Caco-2 (cell line): ENCODE measurements at regions not wholly inside any gene's neighbourhood (a gene's known extent, or its start where the extent isn't known, plus 50 kb on each side); places are given as distances from the start of the nearest gene placed in this dataset.
"Not testable (repeated sequence)": the region's sequence is repeated elsewhere in the genome, so short reads cannot be mapped to it uniquely, and the experiment has no call there.

Experiments
- BruUV-seq: library from RNA; stranded (reverse); fragments of 400-500 nt; replicated peaks from 2 replicates; lab custom pipeline; 2021; lab: Mats Ljungman, UMichigan
- CTCF ChIA-PET: fragments of 300-600 bp; sonication (Branson Sonifier 250); formaldehyde crosslinking; loops from one replicate; lab custom pipeline; 2022; ENCODE audit warnings: antibody characterized with exemption; lab: Charles Lee
- POLR2A ChIA-PET: fragments of 300-600 bp; sonication (Branson Sonifier 250); formaldehyde crosslinking; loops from one replicate; lab custom pipeline; 2022; ENCODE audit warnings: antibody characterized with exemption; lab: Charles Lee
- DNase-seq, 2 experiments: peaks; one replicate each; pipeline versions ENCODE4 v3.0.0 to v3.0.0-alpha.2; 2020 to 2022
- H3K27me3 ChIP-seq: replicated peaks from 2 replicates; pipeline ENCODE4 v1.6.0; 2011; ENCODE audit warnings: low read length; ENCODE audit not compliant: control insufficient read depth, insufficient read depth
- H3K36me3 ChIP-seq: 2 replicates; pipeline ENCODE4 v1.5.1; 2011; ENCODE audit warnings: low read length; ENCODE audit not compliant: control insufficient read depth, insufficient read depth
- H3K4me1 ChIP-seq: fragments of 250-450 bp; sonication (Bioruptor Pico); 2 replicates; pipeline ENCODE4 v1.5.1; 2020; ENCODE audit warnings: mild to moderate bottlenecking
- H3K4me3 ChIP-seq: 2 replicates; pipeline ENCODE4 v1.5.1; 2011; ENCODE audit warnings: low read depth, mild to moderate bottlenecking, control low read depth, low read length
- H3K9me3 ChIP-seq: fragments of 250-450 bp; sonication (Bioruptor Pico); 2 replicates; pipeline ENCODE4 v1.5.1; 2020; ENCODE audit warnings: mild to moderate bottlenecking, moderate library complexity
- H3K27ac Mint-ChIP-seq: one replicate; pipeline ENCODE4 v1.8.0; 2022; ENCODE audit warnings: mixed read lengths; ENCODE audit not compliant: unreplicated experiment
- H3K27me3 Mint-ChIP-seq: one replicate; pipeline ENCODE4 v1.8.0; 2022; ENCODE audit warnings: mixed read lengths; ENCODE audit not compliant: insufficient read depth, unreplicated experiment
- H3K36me3 Mint-ChIP-seq: one replicate; pipeline ENCODE4 v1.8.0; 2022; ENCODE audit warnings: mild to moderate bottlenecking, mixed read lengths; ENCODE audit not compliant: insufficient read depth, unreplicated experiment
- H3K4me1 Mint-ChIP-seq: one replicate; pipeline ENCODE4 v1.8.0; 2022; ENCODE audit warnings: low read depth, mixed read lengths; ENCODE audit not compliant: unreplicated experiment
- H3K4me3 Mint-ChIP-seq: one replicate; pipeline ENCODE4 v1.8.0; 2022; ENCODE audit warnings: mild to moderate bottlenecking, moderate library complexity, mixed read lengths; ENCODE audit not compliant: unreplicated experiment
- H3K9me3 Mint-ChIP-seq: one replicate; pipeline ENCODE4 v1.8.0; 2022; ENCODE audit warnings: mixed read lengths; ENCODE audit not compliant: unreplicated experiment
- intact Hi-C: fragments of 100-400 bp; cut with micrococcal nuclease; formaldehyde crosslinking; loops from one replicate; pipeline ENCODE4 v1.10.0; 2022; ENCODE audit not compliant: unreplicated experiment
- TF ChIP-seq, protein P1 (sequence below), 2 experiments: fragments of 200-600 bp in 1 of 2; IDR thresholded peaks; 1 replicate in 1 of 2; 2 replicates in 1 of 2; pipeline versions ENCODE4 v1.5.1 to v1.8.0; 2011 to 2022; ENCODE audit warnings: antibody characterized with exemption in 1 of 2, control low read depth in 1 of 2, inconsistent platforms in 1 of 2, low read depth in 1 of 2, low read length in 1 of 2, mild to moderate bottlenecking in 1 of 2, moderate library complexity in 1 of 2; ENCODE audit not compliant: insufficient read depth in 1 of 2, severe bottlenecking in 1 of 2, unreplicated experiment in 1 of 2

- H3K9me3 Mint-ChIP-seq, result peaks cover 9% of the 10 kb centered on the region
- POLR2A ChIA-PET, result no interaction called here
- H3K4me1 ChIP-seq, result peaks cover 12% of the 10 kb centered on the region; the same call in 1 of the 2 replicates
Measured at GRCh38 chr5:30500513-30500912, 693.0 kb upstream of the CDH6 start.

GRCh38 chr5:30499402-30499801, 694.1 kb upstream of the CDH6 start:
- no peaks in the 10 kb centered on the region for H3K27me3 ChIP-seq
- ChIA-PET CTCF (no interaction called here), POLR2A (no interaction called here)
- Mint-ChIP-seq H3K4me3 (no peak overlapping the region), H3K27ac (no peak overlapping the region), H3K4me1 (peaks cover 12% of the 10 kb centered on the region), H3K27me3 (no peaks in the 10 kb centered on the region), H3K36me3 (no peaks in the 10 kb centered on the region), H3K9me3 (peaks cover 9% of the 10 kb centered on the region)
- 0 out of 2 replicates have a peak, but pooled peaks cover 7% of the 10 kb centered on the region for H3K4me1 ChIP-seq
- intact Hi-C loops, result no loop called here
- no peaks in the 10 kb centered on the region for H3K36me3 ChIP-seq
- no peak for DNase-seq
- no TSS peak for BruUV-seq
- TF ChIP-seq, protein P1, sequence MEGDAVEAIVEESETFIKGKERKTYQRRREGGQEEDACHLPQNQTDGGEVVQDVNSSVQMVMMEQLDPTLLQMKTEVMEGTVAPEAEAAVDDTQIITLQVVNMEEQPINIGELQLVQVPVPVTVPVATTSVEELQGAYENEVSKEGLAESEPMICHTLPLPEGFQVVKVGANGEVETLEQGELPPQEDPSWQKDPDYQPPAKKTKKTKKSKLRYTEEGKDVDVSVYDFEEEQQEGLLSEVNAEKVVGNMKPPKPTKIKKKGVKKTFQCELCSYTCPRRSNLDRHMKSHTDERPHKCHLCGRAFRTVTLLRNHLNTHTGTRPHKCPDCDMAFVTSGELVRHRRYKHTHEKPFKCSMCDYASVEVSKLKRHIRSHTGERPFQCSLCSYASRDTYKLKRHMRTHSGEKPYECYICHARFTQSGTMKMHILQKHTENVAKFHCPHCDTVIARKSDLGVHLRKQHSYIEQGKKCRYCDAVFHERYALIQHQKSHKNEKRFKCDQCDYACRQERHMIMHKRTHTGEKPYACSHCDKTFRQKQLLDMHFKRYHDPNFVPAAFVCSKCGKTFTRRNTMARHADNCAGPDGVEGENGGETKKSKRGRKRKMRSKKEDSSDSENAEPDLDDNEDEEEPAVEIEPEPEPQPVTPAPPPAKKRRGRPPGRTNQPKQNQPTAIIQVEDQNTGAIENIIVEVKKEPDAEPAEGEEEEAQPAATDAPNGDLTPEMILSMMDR (IDR thresholded peaks at IDR 0.05; ENCODE audit: insufficient read depth in 1 of 2, low read depth in 1 of 2, low read length in 1 of 2, severe bottlenecking in 1 of 2, unreplicated experiment in 1 of 2), result no peak
- no peaks in the 10 kb centered on the region for H3K9me3 ChIP-seq
- no peak overlapping the region for H3K4me3 ChIP-seq

More at GRCh38 chr5:30500513-30500912, 693.0 kb upstream of the CDH6 start:
- TF ChIP-seq, protein P1 (IDR thresholded peaks at IDR 0.05; ENCODE audit: insufficient read depth in 1 of 2, low read depth in 1 of 2, low read length in 1 of 2, severe bottlenecking in 1 of 2, unreplicated experiment in 1 of 2), result no peak
- H3K27ac Mint-ChIP-seq, result no peak overlapping the region
- DNase-seq, result no peak
- Histone ChIP-seq H3K9me3 (no peaks in the 10 kb centered on the region), H3K27me3 (no peaks in the 10 kb centered on the region), H3K4me3 (no peak overlapping the region), H3K36me3 (no peaks in the 10 kb centered on the region)
- no TSS peak for BruUV-seq
- H3K4me1 Mint-ChIP-seq, result peaks cover 12% of the 10 kb centered on the region
- no peaks in the 10 kb centered on the region for H3K27me3 Mint-ChIP-seq
- intact Hi-C loops, result no loop called here
- H3K36me3 Mint-ChIP-seq, result no peaks in the 10 kb centered on the region
- H3K4me3 Mint-ChIP-seq, result no peak overlapping the region
- CTCF ChIA-PET, result no interaction called here

DNA sequence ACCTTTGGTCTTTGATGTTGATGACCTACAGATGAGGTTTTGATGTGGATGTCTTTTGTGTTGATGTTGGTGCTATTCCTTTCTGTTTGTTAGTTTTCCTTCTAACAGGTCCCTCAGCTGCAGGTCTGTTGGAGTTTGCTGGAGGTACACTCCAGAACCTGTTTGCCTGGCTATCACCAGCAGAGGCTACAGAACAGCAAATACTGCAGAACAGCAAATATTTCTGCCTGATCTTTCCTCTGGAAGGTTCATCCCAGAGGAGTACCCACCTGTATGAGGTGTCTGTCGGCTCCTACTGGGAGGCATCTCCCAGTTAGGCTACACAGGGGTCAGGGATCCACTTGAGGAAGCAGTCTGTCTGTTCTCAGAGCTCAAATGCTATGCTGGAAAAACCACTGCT, 694.5 kb upstream of the CDH6 start:
- no peak overlapping the region for H3K4me3 ChIP-seq
- H3K9me3 ChIP-seq, result no peaks in the 10 kb centered on the region
- intact Hi-C loops, result no loop called here
- peaks cover 12% of the 10 kb centered on the region for H3K4me1 Mint-ChIP-seq
- H3K36me3 Mint-ChIP-seq, result no peaks in the 10 kb centered on the region
- H3K36me3 ChIP-seq, result no peaks in the 10 kb centered on the region
- ChIA-PET POLR2A (no interaction called here), CTCF (no interaction called here)
- no peaks in the 10 kb centered on the region for H3K27me3 ChIP-seq
- H3K27me3 Mint-ChIP-seq, result no peaks in the 10 kb centered on the region
- no peak overlapping the region for H3K4me3 Mint-ChIP-seq
- no peak for DNase-seq
- TF ChIP-seq, protein P1 (IDR thresholded peaks at IDR 0.05; ENCODE audit: insufficient read depth in 1 of 2, low read depth in 1 of 2, low read length in 1 of 2, severe bottlenecking in 1 of 2, unreplicated experiment in 1 of 2), result no peak
- 0 out of 2 replicates have a peak, but pooled peaks cover 7% of the 10 kb centered on the region for H3K4me1 ChIP-seq
- no peak overlapping the region for H3K27ac Mint-ChIP-seq
- no TSS peak for BruUV-seq
- H3K9me3 Mint-ChIP-seq, result peaks cover 9% of the 10 kb centered on the region

- POLR2A ChIA-PET, DNase-seq: not testable (repeated sequence)
Measured at GRCh38 chr5:30498509-30498908, 695.0 kb upstream of the CDH6 start.

GRCh38 chr5:30494113-30494512, 699.4 kb upstream of the CDH6 start:
- H3K9me3 ChIP-seq, H3K27me3 Mint-ChIP-seq, H3K36me3 ChIP-seq, H3K4me1 Mint-ChIP-seq, CTCF ChIA-PET, intact Hi-C loops, H3K27ac Mint-ChIP-seq, H3K4me3 ChIP-seq, H3K4me3 Mint-ChIP-seq, H3K36me3 Mint-ChIP-seq, H3K9me3 Mint-ChIP-seq, BruUV-seq, H3K27me3 ChIP-seq, POLR2A ChIA-PET, H3K4me1 ChIP-seq: not testable (repeated sequence)
- peak in 1 of 2 experiments; percentile 30 for DNase-seq

More at GRCh38 chr5:30498509-30498908, 695.0 kb upstream of the CDH6 start:
- H3K4me1 Mint-ChIP-seq, result peaks cover 12% of the 10 kb centered on the region
- H3K9me3 Mint-ChIP-seq, H3K27ac Mint-ChIP-seq, H3K9me3 ChIP-seq, CTCF ChIA-PET, H3K36me3 Mint-ChIP-seq, H3K36me3 ChIP-seq, H3K4me1 ChIP-seq, H3K27me3 ChIP-seq, H3K4me3 ChIP-seq, BruUV-seq, H3K4me3 Mint-ChIP-seq, intact Hi-C loops, H3K27me3 Mint-ChIP-seq: not testable (repeated sequence)
